ENCODE measurements at regions not wholly inside any gene's neighbourhood (a gene's known extent, or its start where the extent isn't known, plus 50 kb on each side); places are given as distances from the start of the nearest gene placed in this dataset.

DNA sequence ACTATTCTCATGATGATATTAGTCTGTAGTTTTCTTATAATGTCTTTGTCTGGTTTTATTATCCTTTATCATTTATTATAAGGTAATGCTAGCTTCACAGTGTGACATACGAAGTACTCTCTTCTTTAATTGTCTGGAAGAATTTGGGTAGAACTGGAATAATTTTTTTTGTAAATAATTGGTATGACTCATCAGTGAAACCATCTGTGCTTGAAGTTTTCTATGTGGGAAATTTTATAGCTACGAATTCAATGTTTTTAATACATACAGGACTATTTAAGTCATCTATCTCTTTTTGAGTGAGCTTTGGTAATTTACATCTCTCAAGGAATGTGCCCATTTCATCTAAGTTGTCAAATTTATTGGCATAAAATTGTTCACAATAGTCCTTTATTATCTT, 86.3 kb downstream of the SOD2 start:
- H3K27ac ChIP-seq (ENCODE audit: control insufficient read depth, insufficient read depth, low read length): no peak overlapping the region
- no peaks in the 10 kb centered on the region for H4K20me1 ChIP-seq (ENCODE audit: control insufficient read depth, extremely low read depth, insufficient read depth, low read length)
- H3K4me2 ChIP-seq (ENCODE audit: control insufficient read depth, extremely low read depth, insufficient read depth, low read depth, low read length): no peak overlapping the region
- no peak for DNase-seq (ENCODE audit: low read depth, low spot score)
- H3K27me3 ChIP-seq (ENCODE audit: control insufficient read depth, extremely low read depth, insufficient read depth, low read length): peaks cover 5% of the 10 kb centered on the region
- TF ChIP-seq EZH2 (IDR thresholded peaks at IDR 0.05; ENCODE audit: low read length): no peak
- TF ChIP-seq CTCF (optimal IDR thresholded peaks at IDR 0.05 in 1 of 3, IDR thresholded peaks at IDR 0.05 in 1 of 3, conservative IDR thresholded peaks at IDR 0.05 in 1 of 3; ENCODE audit: extremely low read depth in 1 of 3, insufficient read depth in 2 of 3, low read length in 3 of 3): no peak
- dilution Hi-C loops (cut with MboI; ENCODE audit: extremely low pct_ligation_motif_present, low sequenced_read_pairs): no loop called here
- no peaks in the 10 kb centered on the region for H3K79me2 ChIP-seq (ENCODE audit: control insufficient read depth, insufficient read depth, low read length)
- H3K9me3 ChIP-seq (ENCODE audit: control insufficient read depth, low read depth, low read length): no peaks in the 10 kb centered on the region
- H3K9me1 ChIP-seq (ENCODE audit: control insufficient read depth, extremely low read depth, insufficient read depth, low read length): no peaks in the 10 kb centered on the region
- H3K4me3 ChIP-seq (ENCODE audit: control insufficient read depth in 2 of 3, extremely low read depth in 1 of 3, insufficient read depth in 2 of 3, low read depth in 1 of 3, low read length in 3 of 3): no peak overlapping the region
- H3K4me1 ChIP-seq (ENCODE audit: control insufficient read depth, extremely low read depth, insufficient read depth, low read length): no peaks in the 10 kb centered on the region
- H3K36me3 ChIP-seq (ENCODE audit: control insufficient read depth in 2 of 2, extremely low read depth in 1 of 2, insufficient read depth in 2 of 2, low read length in 2 of 2): no peaks in the 10 kb centered on the region
- no peak for FAIRE-seq
- H3K9ac ChIP-seq (ENCODE audit: control insufficient read depth, extremely low read depth, insufficient read depth, low read length): no peak overlapping the region
- no peak overlapping the region for H2AFZ ChIP-seq (ENCODE audit: control insufficient read depth, low read length)

GRCh38 chr6:159604443-159604956, 88.5 kb downstream of the SOD2 start:
- Histone ChIP-seq H3K27ac (ENCODE audit: control insufficient read depth, insufficient read depth, low read length) (no peak overlapping the region), H3K4me3 (ENCODE audit: control insufficient read depth in 2 of 3, extremely low read depth in 1 of 3, insufficient read depth in 2 of 3, low read depth in 1 of 3, low read length in 3 of 3) (no peak overlapping the region), H3K9ac (ENCODE audit: control insufficient read depth, extremely low read depth, insufficient read depth, low read length) (no peak overlapping the region), H3K36me3 (ENCODE audit: control insufficient read depth in 2 of 2, extremely low read depth in 1 of 2, insufficient read depth in 2 of 2, low read length in 2 of 2) (no peaks in the 10 kb centered on the region), H3K9me1 (ENCODE audit: control insufficient read depth, extremely low read depth, insufficient read depth, low read length) (no peaks in the 10 kb centered on the region), H3K79me2 (ENCODE audit: control insufficient read depth, insufficient read depth, low read length) (no peaks in the 10 kb centered on the region), H4K20me1 (ENCODE audit: control insufficient read depth, extremely low read depth, insufficient read depth, low read length) (no peaks in the 10 kb centered on the region), H3K9me3 (ENCODE audit: control insufficient read depth, low read depth, low read length) (no peaks in the 10 kb centered on the region), H3K4me1 (ENCODE audit: control insufficient read depth, extremely low read depth, insufficient read depth, low read length) (no peaks in the 10 kb centered on the region), H2AFZ (ENCODE audit: control insufficient read depth, low read length) (no peak overlapping the region), H3K4me2 (ENCODE audit: control insufficient read depth, extremely low read depth, insufficient read depth, low read depth, low read length) (no peak overlapping the region), H3K27me3 (ENCODE audit: control insufficient read depth, extremely low read depth, insufficient read depth, low read length) (peaks cover 5% of the 10 kb centered on the region)
- FAIRE-seq (no peak), DNase-seq (ENCODE audit: low read depth, low spot score) (no peak)
- dilution Hi-C loops (cut with MboI; ENCODE audit: extremely low pct_ligation_motif_present, low sequenced_read_pairs): no loop called here
- TF ChIP-seq CTCF (optimal IDR thresholded peaks at IDR 0.05 in 1 of 3, IDR thresholded peaks at IDR 0.05 in 1 of 3, conservative IDR thresholded peaks at IDR 0.05 in 1 of 3; ENCODE audit: extremely low read depth in 1 of 3, insufficient read depth in 2 of 3, low read length in 3 of 3): no peak
- TF ChIP-seq EZH2 (IDR thresholded peaks at IDR 0.05; ENCODE audit: low read length): no peak

All from keratinocyte (primary cell).